NT2/D1 (cell line): ENCODE measurements at regions not wholly inside any gene's neighbourhood (a gene's known extent, or its start where the extent isn't known, plus 50 kb on each side); places are given as distances from the start of the nearest gene placed in this dataset.

ENCODE experiments used
- YY1 ChIP-seq: IDR thresholded peaks from 2 replicates; pipeline ENCODE4 v1.6.1; 2011; ENCODE audit not compliant: insufficient read length, insufficient read depth
- ZNF274 ChIP-seq: IDR thresholded peaks from 2 replicates; pipeline ENCODE4 v1.6.1; 2011; ENCODE audit warnings: mild to moderate bottlenecking, low read depth, low read length

- TF ChIP-seq ZNF274 (no peak), YY1 (no peak)
Measured at GRCh38 chr1:238517711-238518110, 627.0 kb upstream of the ZP4 start.
